Left cardiac atrium (tissue), 4 donors: ENCODE measurements at regions not wholly inside any gene's neighbourhood (a gene's known extent, or its start where the extent isn't known, plus 50 kb on each side); places are given as distances from the start of the nearest gene placed in this dataset.
A peak's percentile ranks its signal among the peaks of the same experiment; 100 is the strongest.
"Not testable (repeated sequence)": the region's sequence is repeated elsewhere in the genome, so short reads cannot be mapped to it uniquely, and the experiment has no call there.

Experiments used
- ATAC-seq, 2 donors: fragments of 200-7000 bp; cut with Tn5 transposase; one replicate each; pipeline ENCODE4 v1.9.1; 2020; ENCODE audit warnings: mild to moderate bottlenecking in 2 of 2, moderate library complexity in 2 of 2
- DNase-seq: peaks from one replicate; pipeline ENCODE4 v3.0.0-alpha.2; 2020
- intact Hi-C, 2 donors: fragments of 100-400 bp; cut with DNase I; formaldehyde crosslinking; loops; one replicate each; pipeline versions ENCODE4 v1.14.1 to v1.15.1; 2022 to 2023
- donor health status: DM: no; HTN: yes; CAD: no.
- donor health status: DM: no; HTN: yes; CAD: no; lungs with severe emphysema.
- donor health status: DM: yes; HTN: yes; CAD: no.
- donor health status: Dilated cardiomyopathy.

DNA sequence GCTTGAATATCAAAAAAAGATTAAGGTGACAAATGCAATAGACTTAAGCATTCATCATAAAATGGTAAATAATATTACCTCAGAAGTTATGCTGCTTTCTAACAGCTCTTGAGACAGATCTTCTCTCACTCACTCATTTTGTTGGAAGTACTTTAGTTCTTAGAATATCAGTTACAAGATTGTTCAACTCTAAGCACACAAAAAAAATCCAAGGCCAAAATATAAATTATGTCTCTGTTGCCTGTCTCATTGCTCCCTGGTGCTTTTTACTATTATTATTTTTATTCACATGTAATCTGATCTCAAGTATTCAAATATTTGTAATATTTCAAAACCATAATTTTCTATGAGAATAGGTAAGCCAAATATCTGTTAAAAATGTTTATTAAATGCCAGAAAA is 259.4 kb upstream of the HSF2 start:
- DNase-seq (no peak), ATAC-seq (no peak)
- intact Hi-C loops, result no loop called here

DNA sequence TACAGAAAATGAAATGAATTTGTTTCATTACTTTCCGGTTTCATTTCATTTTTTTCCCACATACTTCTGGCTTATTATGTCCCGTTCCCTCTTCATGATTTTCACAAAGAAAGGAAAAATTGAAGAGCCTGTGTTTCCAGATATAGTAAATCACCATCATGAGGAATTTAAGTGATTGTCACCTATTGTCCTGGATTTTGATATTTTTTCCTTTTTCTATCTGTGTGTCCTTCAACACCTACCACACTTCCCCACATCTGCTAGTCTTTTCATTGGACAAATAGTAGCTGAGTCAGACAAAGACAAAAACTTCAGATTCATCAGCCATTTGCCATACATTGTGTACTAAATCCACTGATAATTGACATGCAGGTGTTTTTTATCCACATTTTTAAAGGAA is 258.2 kb upstream of the HSF2 start:
- ATAC-seq (no peak), DNase-seq (no peak)
- intact Hi-C loops, result no loop called here

DNA sequence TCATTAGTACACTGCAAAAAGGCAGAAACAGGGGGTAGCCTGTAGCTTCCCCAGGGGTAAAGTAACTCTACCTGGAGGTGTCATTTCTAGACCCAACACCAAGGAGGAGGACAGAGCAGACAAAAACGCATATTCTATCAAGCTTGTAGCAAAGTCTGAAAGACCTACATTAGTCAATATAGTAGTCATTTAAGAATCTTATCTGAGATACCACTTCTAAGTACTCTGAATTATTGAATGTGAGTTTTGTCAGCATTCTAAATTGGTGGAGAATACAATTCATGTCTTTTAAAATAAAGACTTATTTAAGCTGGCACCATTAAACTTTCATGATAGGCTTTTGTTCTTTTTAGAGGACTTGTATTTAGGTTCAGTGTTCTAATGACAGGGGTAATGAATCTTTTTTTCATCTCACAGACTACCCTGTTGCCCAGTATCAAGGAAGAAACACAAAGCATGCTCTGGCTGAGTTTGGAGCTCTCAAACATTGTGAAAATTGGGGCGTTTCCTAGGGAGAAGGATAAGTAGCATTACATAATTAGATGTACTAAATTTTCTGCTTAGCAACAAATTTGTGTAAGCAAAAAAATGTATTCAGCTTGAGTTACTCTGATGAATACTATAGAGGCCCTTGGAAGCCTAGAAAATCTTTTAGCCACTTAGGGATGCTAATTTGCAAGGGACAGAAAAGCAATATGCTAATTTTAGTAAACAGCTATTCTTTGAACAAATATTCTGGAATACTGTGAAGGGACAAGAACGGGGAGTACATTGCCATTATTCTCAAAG is 255.4 kb upstream of the HSF2 start:
- intact Hi-C loops, result no loop called here
- no peak for DNase-seq
- ATAC-seq, result no peak

DNA sequence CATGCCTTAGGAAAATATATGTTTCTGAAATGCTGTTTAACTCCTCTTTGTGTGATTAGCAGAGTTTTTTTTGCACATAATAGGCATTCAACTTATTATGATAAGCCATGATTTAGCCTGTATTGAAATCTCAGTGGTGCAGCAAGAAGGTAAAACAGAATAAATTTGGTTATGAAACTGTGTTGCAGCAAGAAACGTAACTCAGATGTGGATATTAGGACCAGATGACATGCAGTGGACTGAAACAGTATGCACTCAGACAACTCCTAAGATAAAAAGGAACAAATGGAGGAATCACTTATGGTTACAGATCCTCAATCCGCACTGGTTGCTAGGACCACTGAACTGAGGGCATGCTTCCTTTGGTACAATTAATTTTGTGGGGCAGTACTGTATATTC is 254.2 kb upstream of the HSF2 start:
- ATAC-seq (no peak), DNase-seq (no peak)
- intact Hi-C loops, result no loop called here

DNA sequence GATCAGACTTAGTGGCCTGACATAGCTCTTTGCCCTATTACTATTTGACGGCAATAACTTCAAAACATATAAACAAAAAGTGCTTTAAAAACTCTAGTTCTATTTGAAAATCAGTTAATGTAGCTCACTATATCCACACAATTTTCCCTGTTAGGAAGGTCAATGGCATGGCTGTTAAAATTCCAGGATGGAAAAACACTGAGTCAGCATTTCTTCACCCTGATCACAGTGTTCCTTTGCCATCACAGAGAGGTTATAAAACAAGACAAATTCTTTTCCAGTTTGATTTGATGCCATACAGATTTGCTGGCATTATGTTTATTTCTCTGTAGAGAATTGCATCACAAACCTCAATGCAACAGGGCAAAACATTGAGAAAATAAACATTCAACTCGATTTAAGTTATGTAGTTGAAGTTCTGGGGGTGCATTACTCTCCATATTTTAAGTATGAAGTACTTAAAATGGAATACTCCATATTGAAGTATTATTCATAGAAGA is 253.7 kb upstream of the HSF2 start:
- ATAC-seq (no peak), DNase-seq (no peak)
- intact Hi-C loops, result no loop called here

DNA sequence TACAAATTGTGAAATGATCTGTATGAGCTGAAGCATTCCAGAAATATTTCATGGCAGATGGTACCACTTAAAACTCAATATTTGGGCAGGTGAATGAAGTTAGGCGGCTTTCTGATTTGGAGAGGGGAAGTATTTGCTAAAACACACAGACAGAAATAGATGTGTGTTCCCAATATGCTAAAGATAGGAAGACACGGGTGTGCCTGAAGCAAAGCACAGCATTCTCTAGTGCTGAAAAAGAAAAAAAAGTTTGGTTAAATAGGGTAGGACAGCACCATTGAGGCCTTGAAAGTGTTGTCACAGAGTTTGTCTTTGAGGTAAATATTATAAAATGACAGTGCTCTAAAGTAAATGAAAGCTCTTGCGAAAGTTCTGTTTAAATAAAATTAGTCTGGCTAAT is 252.2 kb upstream of the HSF2 start:
- DNase-seq (no peak), ATAC-seq (peak in 1 of 2 donors; percentile 61)
- intact Hi-C loops, result no loop called here

DNA sequence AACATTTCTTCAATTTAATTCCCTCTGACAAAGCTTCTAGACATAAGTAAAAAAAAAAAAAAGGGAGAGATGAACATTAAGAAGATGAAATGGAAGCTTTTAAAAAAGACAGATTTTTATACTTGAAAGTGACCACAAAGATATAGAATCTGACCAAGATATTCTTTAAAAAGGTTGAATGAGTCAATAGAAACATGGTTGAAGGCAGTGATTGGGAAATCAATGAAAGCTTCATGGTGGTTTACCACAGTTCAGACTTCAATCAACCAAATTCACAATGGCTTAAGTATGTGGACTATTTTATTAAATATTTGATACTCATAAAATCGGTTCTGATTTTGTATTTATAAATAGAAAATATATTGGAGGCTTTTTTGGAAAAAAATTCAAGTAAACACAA is 248.4 kb upstream of the HSF2 start:
- no peak for DNase-seq
- intact Hi-C loops, result no loop called here
- ATAC-seq, result no peak

DNA sequence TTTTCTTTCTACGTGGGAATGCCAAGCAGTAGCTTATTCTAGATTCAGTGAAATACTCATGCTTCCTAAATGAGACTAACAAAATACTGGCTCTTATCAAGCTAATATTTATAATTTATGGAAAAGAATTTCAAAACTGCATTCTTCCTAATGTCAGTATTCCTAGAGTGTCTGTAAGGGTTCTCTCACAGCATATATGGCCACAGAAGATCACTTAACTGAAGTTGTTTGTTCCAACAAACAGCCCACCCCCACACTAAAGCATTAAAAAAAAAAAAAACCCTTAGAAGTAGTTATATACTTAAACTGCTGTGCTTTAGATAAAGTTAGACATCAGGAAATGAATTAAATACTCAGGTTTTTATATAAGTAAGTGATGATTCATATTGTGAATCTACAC is 247.7 kb upstream of the HSF2 start:
- DNase-seq (no peak), ATAC-seq (no peak)
- intact Hi-C loops, result no loop called here

DNA sequence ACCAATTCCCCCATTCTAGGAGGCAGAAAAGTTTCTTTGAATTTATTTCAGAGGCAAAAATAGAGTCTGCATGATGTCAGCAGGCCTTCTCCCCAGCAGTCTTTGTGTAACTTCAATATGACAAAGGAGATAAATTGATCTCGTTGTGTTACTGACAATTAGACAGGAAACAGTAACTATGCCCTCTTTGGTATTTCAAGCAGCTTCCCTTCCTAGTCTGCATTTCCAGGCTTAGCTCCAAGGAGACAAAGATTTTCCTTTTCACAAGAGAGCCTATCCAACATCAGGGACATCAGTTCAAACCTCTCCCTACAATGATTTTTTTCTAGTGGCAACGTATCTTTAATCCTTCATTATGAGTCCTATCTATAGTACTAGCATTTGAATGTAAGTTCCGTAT is 245.9 kb upstream of the HSF2 start:
- DNase-seq (no peak), ATAC-seq (no peak)
- intact Hi-C loops, result no loop called here

DNA sequence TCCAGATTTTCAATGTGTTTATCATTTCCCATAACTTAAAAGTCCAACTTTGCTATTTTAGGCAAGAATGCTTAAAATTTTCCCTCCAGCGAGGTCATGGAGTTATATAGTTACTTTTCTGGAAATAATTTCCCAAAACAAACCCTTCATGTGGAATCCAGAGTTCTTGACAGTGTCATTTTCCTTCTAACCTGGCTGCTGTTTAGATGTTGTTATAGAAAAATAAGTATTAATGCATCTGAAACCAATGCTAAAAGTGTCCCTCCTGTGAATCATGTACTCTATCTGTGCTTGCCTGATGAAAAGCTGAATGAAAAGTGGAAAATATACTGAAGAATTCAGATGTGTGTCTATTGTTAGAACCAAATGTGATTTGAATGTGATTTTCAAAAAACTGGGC is 245.3 kb upstream of the HSF2 start:
- DNase-seq (no peak), ATAC-seq (no peak)
- intact Hi-C loops, result no loop called here

DNA sequence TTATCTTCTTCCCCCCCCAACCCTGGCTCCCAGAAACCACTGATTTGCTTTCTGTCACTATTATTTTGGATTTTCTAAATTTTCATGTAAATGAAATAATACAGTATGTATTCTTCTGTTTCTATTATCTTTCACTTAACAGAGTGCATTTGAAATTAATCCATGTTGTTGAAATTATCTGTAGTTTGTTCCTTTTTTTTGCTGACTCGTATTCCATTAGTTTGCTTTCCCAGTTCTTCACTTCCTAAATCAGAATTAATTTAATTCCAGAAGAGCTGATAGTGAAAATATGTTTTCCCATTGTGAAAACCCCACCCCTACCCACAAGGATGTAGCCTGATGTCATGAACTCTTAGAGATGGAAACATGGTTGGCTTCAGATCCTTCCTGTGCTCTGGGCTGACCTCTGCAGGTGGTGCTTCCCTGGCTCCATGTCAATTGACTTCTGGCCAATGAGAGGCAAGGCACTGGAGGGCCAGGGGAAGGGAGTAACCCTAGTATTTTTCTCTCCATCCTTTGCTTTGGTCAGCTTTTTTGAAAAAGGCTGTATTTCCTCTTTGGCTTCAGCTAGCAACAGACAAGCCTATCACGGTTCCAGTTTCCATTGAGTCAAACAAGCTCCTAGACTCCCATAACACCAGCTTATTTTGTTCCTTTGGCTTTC is 244.4 kb upstream of the HSF2 start:
- DNase-seq (no peak), ATAC-seq (no peak)
- intact Hi-C loops, result no loop called here

DNA sequence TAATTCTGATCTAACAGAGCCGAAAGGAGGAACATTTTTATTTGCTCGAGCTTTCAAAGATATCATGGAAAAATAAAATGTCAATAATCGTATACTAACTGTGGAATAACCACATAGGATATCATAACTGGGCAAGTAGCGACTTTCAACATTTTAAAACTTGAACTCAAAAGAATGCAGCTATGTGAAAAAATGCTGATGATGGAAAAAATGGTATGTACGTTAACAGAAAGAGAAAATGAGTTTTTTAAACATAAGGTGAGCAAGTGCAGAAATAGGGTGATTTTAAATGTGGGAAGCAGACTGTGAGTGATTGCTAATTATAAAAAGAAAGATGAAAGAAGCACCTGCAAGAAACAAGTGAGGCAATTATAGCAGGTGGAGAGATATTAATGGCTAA is 238.3 kb upstream of the HSF2 start:
- DNase-seq (no peak), ATAC-seq (no peak)
- intact Hi-C loops, result no loop called here

DNA sequence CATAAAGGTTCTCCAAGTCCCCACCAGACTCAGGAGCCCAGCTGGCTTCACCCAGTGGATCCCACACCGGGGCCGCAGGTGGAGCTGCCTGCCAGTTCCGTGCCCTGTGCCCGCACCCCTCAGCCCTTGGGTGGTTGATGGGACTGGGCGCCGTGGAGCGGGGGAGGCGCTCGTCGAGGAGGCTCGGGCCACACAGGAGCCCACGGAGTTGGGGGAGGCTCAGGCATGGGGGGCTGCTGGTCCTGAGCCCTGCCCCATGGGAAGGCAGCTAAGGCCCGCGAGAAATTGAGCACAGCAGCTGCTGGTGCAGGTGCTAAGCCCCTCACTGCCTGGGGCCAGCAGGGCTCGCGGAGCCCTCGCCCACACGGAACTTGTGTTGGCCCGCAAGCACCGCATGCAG is 234.4 kb upstream of the HSF2 start:
- intact Hi-C loops, result no loop called here
- no peak for DNase-seq
- no peak for ATAC-seq

DNA sequence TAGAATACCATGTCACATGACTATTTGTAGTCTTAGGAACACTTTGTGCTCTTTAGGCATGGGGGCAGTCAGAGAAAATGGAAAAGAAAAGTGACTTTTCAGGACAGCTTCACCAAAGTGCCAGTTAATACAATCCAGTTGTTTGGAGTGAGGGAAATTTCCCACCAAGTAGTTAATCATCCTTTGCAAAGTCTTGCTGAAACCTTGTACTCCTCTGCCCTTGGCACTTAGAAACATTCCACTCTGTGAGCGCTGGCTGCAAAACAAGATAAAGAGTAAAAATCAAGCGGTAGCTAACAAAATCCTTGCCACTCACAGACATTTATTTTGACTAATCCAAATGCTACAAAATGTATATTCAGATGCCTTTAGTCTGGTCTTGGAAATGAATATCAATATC is 229.2 kb upstream of the HSF2 start:
- DNase-seq, result no peak
- intact Hi-C loops, result no loop called here
- ATAC-seq, result peak in 1 of 2 donors; percentile 57

DNA sequence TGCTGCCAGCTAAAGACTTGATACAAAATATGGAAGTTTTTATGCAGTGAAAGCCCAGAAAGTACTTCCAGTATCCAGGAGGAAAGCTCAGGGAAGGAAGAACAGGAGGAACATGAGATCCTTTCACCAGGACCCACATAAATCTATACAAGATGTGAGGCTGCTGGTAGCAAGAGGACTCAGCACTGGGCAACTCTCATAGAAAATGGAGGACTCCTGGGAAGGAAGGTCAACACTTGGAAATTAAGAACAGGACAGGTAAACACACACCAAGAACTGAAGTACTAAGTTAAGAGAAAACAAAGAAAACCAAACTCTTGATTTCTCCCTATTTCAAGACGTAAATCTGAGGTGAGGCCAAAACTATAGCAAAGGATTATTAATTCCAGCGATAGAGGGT is 220.5 kb upstream of the HSF2 start:
- DNase-seq (no peak), ATAC-seq (no peak)
- intact Hi-C loops, result no loop called here

DNA sequence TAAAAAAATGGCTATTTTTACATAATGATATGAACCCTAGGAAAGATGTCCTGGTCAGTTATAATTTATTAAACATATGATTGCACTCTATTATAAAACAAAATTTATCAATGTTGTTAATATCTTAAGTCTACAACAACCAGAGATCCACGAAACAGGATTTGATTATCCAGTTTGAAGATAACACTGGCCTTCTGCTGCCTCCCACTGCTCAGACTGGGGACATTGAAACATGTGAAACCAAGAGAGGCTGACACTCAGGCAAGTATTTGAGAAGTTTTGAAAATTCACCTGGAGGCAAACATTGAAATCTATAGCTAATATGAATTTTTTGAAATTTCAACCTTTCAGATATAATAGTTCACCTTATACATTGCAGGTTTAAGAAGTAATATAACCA is 219.3 kb upstream of the HSF2 start:
- ATAC-seq (peak; percentile 34 to 79), DNase-seq (no peak)
- intact Hi-C loops, result loop anchor here in 1 of 2 donors (5.0 to 10.0 kb wide), 3 partner anchors 138 to 865 kb away; no protein-coding TSS in a partner anchor

DNA sequence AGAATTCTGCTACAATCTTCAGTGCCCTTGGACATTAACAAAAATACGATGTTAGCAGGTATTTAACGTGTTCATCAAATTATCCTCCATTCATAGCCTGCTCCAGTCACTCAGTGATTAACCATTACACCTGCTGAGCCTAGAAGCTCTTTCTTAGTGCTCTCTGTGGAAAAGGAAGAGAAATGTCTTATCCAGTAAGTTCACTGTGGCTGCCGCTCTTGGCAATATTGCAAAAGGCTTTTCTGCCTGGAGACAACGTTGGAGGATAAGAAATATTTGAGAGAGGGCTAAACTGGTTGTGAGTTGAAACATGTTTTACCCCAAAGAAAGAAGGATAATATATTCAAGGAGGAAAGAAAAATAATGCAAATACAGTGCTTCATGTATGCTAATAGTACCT is 217.4 kb upstream of the HSF2 start:
- ATAC-seq (no peak), DNase-seq (no peak)
- intact Hi-C loops, result loop anchor here in 1 of 2 donors (5.0 to 10.0 kb wide), 3 partner anchors 140 to 867 kb away; no protein-coding TSS in a partner anchor

DNA sequence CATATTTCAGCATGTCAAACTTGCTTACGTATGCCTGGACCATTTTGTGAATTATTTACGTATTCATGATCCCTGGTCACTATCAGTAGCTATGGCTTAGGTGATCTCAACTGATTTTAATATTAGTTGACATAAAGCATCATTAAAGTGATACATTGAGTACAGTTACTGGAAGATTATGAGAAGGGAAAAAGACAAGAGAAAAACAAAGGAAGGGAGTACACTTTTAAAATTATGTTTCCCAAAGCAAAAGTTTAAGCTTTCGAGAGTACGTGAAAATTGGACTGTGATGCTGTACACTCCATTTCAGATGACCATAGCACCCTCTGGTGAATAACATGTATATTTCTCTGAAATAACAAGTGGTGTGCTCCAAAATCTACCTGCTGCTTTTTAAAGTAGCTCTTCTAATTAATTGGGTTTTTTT is 215.0 kb upstream of the HSF2 start:
- intact Hi-C loops, result loop anchor here in 1 of 2 donors (5.0 to 10.0 kb wide), 3 partner anchors 142 to 870 kb away; no protein-coding TSS in a partner anchor
- peak; percentile 72 to 73 for ATAC-seq
- no peak for DNase-seq

DNA sequence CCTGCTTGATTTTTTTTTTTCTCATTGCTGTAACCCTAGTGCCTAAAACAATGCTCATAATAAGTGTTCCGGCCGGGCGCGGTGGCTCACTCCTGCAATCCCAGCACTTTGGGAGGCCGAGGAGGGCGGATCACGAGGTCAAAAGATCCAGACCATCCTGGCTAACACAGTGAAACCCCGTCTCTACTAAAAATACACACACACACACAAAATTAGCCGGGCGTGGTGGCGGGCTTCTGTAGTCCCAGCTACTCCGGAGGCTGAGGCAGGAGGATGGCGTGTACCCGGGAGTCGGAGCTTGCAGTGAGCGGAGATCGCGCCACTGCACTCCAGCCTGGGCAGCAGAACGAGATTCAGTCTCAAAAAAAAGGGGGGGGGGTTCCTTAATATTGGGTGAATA is 214.0 kb upstream of the HSF2 start:
- intact Hi-C loops, result loop anchor here in 1 of 2 donors (10.0 kb wide), 2 partner anchors 331 to 871 kb away; no protein-coding TSS in a partner anchor

DNA sequence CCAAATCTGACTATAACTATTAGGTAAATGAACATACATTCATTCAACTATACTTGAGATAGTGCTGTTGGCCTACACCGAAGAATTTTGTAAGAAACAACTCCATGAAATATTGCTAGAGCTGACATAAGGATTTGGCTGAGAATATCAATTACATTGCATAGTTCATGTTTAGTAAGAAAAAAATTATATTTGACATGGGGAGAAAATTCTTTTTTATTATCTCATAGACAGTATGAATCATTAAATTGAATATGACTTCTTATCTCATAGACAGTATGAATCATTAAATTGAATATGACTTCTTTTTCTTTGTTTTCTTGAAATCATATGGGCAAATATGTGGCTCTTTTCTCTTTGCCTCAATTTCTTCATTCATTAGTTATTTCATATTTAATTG is 212.3 kb upstream of the HSF2 start:
- ATAC-seq, result no peak
- intact Hi-C loops, result loop anchor here in 1 of 2 donors (10.0 kb wide), 2 partner anchors 332 to 872 kb away; no protein-coding TSS in a partner anchor
- DNase-seq, result no peak

More for the DNA sequence above, 214.0 kb upstream of the HSF2 start:
- ATAC-seq, DNase-seq: not testable (repeated sequence)
